ENCODE measurements at regions not wholly inside any gene's neighbourhood (a gene's known extent, or its start where the extent isn't known, plus 50 kb on each side); places are given as distances from the start of the nearest gene placed in this dataset.
A peak's percentile ranks its signal among the peaks of the same experiment; 100 is the strongest.

DNA sequence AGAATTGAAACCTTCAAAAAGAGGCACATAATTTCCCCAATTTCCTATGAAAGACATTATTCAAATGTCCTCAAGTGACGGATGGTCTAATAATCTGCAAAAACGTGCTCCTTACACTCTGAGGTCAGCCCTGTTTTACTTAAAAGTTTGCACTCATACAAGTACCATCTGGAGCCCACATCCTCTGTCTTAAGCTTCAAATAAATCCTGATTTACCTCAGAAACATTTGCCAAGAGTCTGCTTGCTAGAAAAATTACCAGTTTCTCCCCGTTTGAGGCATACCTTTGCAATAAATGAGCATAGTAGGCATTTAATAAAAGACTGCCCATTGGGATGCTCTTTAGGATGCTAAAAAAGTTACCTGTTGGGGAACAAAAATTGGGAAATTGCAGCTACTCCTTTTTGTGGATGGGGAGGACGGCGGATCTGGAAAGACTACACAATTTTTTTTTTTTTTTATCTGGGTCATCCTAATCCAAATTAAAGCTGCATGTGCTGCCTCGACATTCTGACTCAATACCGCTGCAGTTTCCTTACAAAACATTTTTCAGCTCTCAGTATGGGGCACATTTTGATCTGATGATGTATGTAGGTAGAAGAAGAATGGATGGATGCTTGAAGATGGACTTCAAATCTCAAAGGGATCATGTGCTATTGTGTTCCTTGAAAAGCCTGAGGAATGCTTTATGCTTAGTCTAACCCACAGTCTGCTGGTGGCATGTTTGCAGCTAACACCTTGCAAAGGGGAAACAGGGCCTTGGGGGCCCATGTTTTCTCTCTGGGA lies 233.7 kb upstream of the ADAMTS9 start:
- Histone ChIP-seq H3K9me3 (ENCODE audit: control insufficient read depth, low read length) (no peaks in the 10 kb centered on the region), H3K36me3 (ENCODE audit: control insufficient read depth, insufficient read depth, low read length) (no peaks in the 10 kb centered on the region), H3K9ac (no peak overlapping the region), H2AFZ (no peak overlapping the region), H3K79me2 (no peaks in the 10 kb centered on the region), H3K4me2 (ENCODE audit: low read length) (no peak overlapping the region), H3K27me3 (ENCODE audit: control insufficient read depth, insufficient read depth, low read length) (no peaks in the 10 kb centered on the region), H3K4me3 (ENCODE audit: low read depth, low read length) (no peak overlapping the region), H3K4me1 (peaks cover 6% of the 10 kb centered on the region), H3K27ac (no peak overlapping the region)
- TF ChIP-seq, protein P1, sequence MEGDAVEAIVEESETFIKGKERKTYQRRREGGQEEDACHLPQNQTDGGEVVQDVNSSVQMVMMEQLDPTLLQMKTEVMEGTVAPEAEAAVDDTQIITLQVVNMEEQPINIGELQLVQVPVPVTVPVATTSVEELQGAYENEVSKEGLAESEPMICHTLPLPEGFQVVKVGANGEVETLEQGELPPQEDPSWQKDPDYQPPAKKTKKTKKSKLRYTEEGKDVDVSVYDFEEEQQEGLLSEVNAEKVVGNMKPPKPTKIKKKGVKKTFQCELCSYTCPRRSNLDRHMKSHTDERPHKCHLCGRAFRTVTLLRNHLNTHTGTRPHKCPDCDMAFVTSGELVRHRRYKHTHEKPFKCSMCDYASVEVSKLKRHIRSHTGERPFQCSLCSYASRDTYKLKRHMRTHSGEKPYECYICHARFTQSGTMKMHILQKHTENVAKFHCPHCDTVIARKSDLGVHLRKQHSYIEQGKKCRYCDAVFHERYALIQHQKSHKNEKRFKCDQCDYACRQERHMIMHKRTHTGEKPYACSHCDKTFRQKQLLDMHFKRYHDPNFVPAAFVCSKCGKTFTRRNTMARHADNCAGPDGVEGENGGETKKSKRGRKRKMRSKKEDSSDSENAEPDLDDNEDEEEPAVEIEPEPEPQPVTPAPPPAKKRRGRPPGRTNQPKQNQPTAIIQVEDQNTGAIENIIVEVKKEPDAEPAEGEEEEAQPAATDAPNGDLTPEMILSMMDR (IDR thresholded peaks at IDR 0.05) = no peak

DNA sequence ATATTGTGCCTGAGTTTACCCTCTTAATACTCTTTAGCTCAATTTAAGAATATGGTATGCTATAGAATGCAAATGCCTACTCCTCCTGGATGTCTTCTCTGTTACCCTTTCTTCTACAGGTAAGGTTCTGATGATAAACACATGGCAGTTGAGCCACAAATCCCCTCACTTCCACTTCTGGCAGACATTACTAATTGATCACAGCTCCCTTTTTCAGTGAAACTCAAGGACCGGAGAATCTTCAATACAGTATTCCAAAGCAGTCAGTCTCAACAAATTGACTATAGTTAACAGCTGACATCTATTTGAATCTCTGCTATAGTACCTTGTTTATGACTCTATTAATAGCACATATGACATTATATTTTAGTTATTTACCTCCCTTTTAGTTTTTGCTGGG lies 232.1 kb upstream of the ADAMTS9 start:
- Histone ChIP-seq H2AFZ (no peak overlapping the region), H3K36me3 (ENCODE audit: control insufficient read depth, insufficient read depth, low read length) (no peaks in the 10 kb centered on the region), H3K4me2 (ENCODE audit: low read length) (no peak overlapping the region), H3K9ac (no peak overlapping the region), H3K4me3 (ENCODE audit: low read depth, low read length) (no peak overlapping the region), H3K4me1 (peaks cover 6% of the 10 kb centered on the region), H3K27ac (no peak overlapping the region), H3K27me3 (ENCODE audit: control insufficient read depth, insufficient read depth, low read length) (no peaks in the 10 kb centered on the region), H3K9me3 (ENCODE audit: control insufficient read depth, low read length) (no peaks in the 10 kb centered on the region), H3K79me2 (no peaks in the 10 kb centered on the region)
- TF ChIP-seq, protein P1 (IDR thresholded peaks at IDR 0.05) = no peak

DNA sequence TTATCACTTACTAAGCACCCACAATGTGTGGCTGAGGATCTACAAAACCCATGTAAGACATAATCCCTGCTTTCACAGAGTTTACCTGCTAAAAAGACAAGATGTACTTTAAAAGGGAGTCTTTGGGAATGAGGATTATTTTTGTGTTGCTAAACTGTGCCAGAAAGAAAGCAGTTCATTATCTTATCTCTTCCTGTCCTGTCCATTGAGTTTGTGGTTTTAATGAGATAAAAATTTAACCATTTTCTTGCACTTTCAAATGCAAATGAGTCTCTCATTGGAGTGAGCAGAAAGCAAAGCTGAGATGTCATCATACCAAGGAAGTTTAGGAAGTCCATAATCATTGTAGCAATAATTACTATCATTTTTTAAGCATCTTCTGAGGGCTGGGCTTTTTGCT lies 231.2 kb upstream of the ADAMTS9 start:
- H3K4me3 ChIP-seq (ENCODE audit: low read depth, low read length) = no peak overlapping the region
- H3K9ac ChIP-seq = no peak overlapping the region
- H3K36me3 ChIP-seq (ENCODE audit: control insufficient read depth, insufficient read depth, low read length) = no peaks in the 10 kb centered on the region
- H3K4me2 ChIP-seq (ENCODE audit: low read length) = no peak overlapping the region
- peaks cover 6% of the 10 kb centered on the region for H3K4me1 ChIP-seq
- H3K27ac ChIP-seq = no peak overlapping the region
- H2AFZ ChIP-seq = no peak overlapping the region
- H3K27me3 ChIP-seq (ENCODE audit: control insufficient read depth, insufficient read depth, low read length) = no peaks in the 10 kb centered on the region
- no peaks in the 10 kb centered on the region for H3K79me2 ChIP-seq
- TF ChIP-seq, protein P1 (IDR thresholded peaks at IDR 0.05) = no peak
- H3K9me3 ChIP-seq (ENCODE audit: control insufficient read depth, low read length) = no peaks in the 10 kb centered on the region

DNA sequence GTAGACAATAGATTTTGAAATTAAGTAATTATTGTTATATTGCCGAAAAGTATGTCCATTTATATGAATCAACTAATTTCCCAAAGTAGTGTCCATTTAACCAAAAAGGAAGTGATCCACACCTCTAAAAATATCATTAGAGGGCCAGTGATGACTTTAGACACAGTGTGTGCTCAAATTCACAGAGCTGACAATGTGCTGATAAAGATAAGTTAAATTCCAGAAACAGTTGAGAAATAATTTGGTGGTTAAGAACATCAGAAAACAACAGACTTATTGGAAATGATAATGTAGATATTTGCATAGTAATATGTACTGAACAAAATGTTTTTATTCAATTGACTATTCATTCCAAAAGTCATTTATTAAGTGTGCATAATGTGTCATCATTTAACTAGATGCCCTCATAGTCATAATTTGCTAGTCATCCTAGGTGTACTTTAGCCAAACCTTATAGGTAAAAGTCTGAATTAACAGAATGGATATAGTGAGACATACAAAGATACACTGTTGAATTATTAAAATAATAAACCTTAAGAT lies 230.2 kb upstream of the ADAMTS9 start:
- peaks cover 6% of the 10 kb centered on the region for H3K4me1 ChIP-seq
- H2AFZ ChIP-seq = no peak overlapping the region
- H3K4me3 ChIP-seq (ENCODE audit: low read depth, low read length) = no peak overlapping the region
- no peaks in the 10 kb centered on the region for H3K27me3 ChIP-seq (ENCODE audit: control insufficient read depth, insufficient read depth, low read length)
- no peaks in the 10 kb centered on the region for H3K36me3 ChIP-seq (ENCODE audit: control insufficient read depth, insufficient read depth, low read length)
- no peaks in the 10 kb centered on the region for H3K9me3 ChIP-seq (ENCODE audit: control insufficient read depth, low read length)
- TF ChIP-seq, protein P1 (IDR thresholded peaks at IDR 0.05) = no peak
- no peaks in the 10 kb centered on the region for H3K79me2 ChIP-seq
- no peak overlapping the region for H3K9ac ChIP-seq
- no peak overlapping the region for H3K27ac ChIP-seq
- no peak overlapping the region for H3K4me2 ChIP-seq (ENCODE audit: low read length)

DNA sequence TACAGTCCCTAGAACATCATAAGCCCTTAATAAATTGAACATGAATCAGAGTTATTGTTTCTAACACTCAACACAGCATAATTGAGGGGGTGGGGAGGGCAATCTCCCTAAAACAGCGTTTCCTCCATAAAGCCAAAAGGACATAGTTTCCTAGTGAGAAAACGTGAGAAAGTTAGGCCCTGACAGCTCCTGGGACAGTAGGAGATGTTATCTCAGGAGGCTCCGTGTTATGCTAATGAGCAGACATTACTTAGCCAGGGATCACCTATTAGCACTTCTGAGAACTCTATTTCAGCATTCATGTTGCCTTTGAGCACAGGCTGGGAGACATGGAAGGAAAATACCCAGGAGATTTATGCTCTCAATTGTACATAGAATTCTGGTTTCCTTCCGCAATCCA lies 229.1 kb upstream of the ADAMTS9 start:
- Histone ChIP-seq H3K4me3 (ENCODE audit: low read depth, low read length) (no peak overlapping the region), H3K79me2 (no peaks in the 10 kb centered on the region), H3K9ac (no peak overlapping the region), H3K27ac (no peak overlapping the region), H2AFZ (peak overlapping the region; percentile 48), H3K36me3 (ENCODE audit: control insufficient read depth, insufficient read depth, low read length) (no peaks in the 10 kb centered on the region), H3K4me1 (peaks cover 6% of the 10 kb centered on the region), H3K9me3 (ENCODE audit: control insufficient read depth, low read length) (no peaks in the 10 kb centered on the region), H3K4me2 (ENCODE audit: low read length) (peak overlapping the region; percentile 43), H3K27me3 (ENCODE audit: control insufficient read depth, insufficient read depth, low read length) (no peaks in the 10 kb centered on the region)
- TF ChIP-seq, protein P1 (IDR thresholded peaks at IDR 0.05) = no peak

All from parathyroid adenoma (tissue), 2 donors.